UCSD-AML1 (cell line): ENCODE measurements at regions not wholly inside any gene's neighbourhood (a gene's known extent, or its start where the extent isn't known, plus 50 kb on each side); places are given as distances from the start of the nearest gene placed in this dataset.
"Not testable (repeated sequence)": the region's sequence is repeated elsewhere in the genome, so short reads cannot be mapped to it uniquely, and the experiment has no call there.

ENCODE experiments used
- DNase-seq: peaks from one replicate; lab custom pipeline; 2025; ENCODE audit not compliant: unreplicated experiment; lab: John Stamatoyannopoulos, UW

GRCh38 chr20:52098186-52098585 lies 93.4 kb downstream of the ZFP64 start:
- DNase-seq, result no peak

- no peak for DNase-seq
Observed at GRCh38 chr20:52096117-52096516, 95.5 kb downstream of the ZFP64 start.

GRCh38 chr20:52094693-52095092 lies 96.9 kb downstream of the ZFP64 start:
- DNase-seq, result no peak

DNA sequence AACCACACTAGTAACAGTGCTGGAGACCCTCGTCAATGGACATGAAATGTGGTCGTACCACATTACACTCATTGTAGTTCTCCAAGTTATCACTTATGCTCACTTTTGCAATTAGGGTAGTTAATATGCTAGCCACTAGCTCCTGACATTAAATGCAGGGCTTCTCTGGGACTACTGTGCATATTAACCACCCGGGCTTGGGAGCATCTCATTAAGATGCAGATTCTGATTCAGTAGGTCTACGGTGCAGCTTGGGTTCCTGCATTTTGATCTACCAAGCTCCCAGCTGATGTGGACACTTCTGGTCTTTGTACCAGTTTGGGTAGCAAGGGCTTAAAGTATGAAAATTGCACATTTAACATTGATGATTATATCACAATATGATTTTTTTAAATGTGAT lies 98.0 kb downstream of the ZFP64 start:
- DNase-seq, result no peak

- DNase-seq, result no peak
Observed at GRCh38 chr20:52090035-52090434, 101.5 kb downstream of the ZFP64 start.

DNA sequence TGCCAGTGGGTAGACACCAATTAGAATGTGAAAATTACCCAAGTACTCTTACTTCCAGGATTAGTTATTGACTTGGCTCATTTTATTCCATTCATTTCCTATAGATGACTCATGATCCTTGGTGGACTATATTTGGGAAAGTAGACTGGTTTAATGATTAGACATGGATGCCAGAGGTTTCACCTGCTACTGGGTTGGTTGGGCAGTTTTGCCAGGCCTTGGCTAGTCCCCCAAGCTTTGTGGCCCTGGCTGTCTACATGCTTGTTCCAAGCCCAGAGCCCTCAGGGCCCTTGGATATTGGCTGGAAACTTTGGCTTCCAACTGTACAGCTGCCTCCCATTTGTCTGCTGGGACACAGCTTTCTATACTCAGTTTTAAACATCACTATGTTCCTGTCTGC lies 104.1 kb downstream of the ZFP64 start:
- no peak for DNase-seq

DNA sequence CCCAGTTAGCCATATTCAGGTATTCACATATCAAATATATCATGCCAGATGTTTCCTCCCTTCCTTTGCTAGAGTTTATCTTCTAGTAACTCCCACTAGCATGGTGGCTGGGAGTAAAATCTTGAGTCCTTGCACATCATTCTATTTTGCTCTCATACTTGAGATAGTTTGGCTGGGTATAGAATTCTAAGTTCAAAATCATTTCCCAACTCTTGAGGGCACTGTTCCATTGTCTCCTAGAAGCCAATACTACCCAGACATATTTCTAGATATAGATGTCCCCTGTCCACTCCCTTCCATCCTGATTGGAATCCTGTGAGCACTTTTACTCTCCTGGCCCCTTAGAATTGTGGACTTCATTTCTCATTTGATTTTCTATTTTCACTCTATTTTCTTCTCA lies 104.7 kb downstream of the ZFP64 start:
- no peak for DNase-seq

DNA sequence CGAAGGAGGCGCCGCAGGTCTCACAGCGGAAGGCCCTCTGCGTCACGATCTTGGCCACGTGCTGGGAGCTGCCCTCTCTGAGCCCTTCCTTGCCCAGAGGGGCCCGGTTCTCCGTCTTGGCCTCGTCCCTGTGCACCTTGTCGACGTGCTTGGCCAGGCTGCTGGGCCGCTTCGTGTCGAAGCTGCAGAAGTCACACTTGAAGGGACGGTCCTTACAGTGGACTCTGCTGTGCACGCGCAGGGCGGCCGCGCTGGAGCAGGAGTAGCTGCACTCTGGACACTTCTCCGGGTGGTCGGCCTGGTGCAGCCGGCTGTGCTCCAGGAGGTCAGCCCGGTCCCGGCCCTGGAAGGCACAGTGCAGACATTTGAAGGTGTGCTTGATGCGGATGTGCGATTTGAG lies 106.9 kb downstream of the ZFP64 start:
- DNase-seq, result no peak

DNA sequence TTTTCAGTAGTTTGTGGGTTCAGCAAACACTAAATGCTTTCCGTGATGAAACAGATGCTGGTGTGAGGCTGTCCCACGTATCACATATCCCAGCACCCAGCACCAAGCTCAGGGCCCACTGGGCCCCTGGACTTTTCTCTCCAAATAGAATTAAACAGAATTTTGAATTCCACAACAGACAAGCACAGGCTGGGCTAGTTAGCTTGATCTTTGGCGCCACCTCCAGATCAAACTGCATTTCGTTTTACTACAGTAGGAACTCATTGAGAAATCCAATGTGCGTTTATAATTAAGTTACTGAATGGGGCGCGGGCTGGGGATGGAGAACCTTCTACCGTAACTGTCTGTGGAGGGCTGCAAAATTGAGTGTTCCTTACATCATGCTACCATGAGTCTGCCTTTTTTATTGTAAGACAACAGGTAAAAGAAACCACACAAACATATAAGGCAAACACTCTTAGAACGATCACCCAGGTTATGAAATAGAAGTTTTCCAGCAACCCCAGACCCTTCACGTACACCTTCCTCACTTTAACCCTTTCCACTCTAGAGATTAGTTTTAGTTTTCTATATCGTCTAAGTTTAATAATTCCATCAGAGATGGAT lies 107.8 kb downstream of the ZFP64 start:
- DNase-seq, result peak; percentile 39

DNA sequence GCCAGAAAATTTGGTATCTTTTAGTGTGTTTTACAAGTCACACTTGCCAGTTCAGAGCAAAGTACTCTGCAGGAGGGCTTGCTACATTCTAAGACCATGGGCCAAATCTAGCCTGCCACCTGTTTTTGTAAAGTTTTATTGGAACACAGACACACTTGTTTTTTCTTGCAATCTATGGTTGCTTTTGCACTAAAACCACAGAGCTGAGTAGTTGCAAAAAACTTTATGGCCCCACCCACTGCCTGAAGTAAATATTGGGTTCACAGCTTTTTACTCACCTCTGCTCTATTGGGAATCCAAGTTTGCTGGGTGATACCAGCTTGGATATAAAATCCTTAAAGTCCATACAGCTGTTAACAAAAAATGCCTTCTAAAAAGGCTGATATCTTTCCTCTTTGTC lies 109.0 kb downstream of the ZFP64 start:
- DNase-seq, result no peak

GRCh38 chr20:52081791-52082190 lies 109.8 kb downstream of the ZFP64 start:
- DNase-seq, result no peak

DNA sequence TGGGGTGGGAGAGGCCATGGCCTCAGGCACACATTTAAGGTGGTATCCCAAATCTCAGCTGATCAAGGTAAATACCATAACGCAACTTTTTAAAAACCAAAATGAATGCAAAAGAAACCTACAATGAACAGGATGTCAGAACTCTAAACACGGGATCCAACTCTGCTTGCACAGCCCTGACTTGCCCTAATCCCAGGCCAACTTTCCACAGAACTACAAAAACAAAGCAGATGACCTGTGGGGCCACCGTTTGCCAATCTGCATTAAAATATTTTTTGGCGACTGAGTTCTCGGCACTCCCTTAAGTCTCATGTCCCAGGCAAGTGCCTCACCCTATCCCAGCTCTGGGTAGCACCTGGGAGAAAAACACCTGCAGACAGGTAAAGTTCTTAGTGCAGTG lies 110.5 kb downstream of the ZFP64 start:
- no peak for DNase-seq

GRCh38 chr20:52078289-52078688 lies 113.3 kb downstream of the ZFP64 start:
- DNase-seq, result no peak

GRCh38 chr20:52076164-52076563 lies 115.4 kb downstream of the ZFP64 start:
- no peak for DNase-seq

DNA sequence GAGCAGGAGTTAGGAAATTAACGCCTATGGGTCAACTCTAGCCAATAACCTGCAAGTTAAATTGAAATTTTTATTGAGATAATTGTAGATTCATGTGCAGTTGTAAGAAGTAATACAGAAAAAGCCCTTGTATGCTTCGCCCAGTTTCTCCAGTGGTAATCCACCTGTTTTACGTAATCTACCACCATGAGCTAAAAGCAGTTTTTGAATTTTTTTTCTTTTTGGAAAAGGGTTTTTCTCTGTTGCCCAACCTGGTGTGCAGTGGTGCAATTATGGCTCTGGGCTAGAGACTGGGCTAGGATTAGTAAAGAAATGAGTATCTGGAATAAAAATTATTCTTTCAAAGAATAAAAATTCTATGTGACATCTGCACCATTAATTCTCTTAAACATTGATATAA lies 116.2 kb downstream of the ZFP64 start:
- no peak for DNase-seq

GRCh38 chr20:52071136-52071535 lies 120.4 kb downstream of the ZFP64 start:
- DNase-seq, result no peak

DNA sequence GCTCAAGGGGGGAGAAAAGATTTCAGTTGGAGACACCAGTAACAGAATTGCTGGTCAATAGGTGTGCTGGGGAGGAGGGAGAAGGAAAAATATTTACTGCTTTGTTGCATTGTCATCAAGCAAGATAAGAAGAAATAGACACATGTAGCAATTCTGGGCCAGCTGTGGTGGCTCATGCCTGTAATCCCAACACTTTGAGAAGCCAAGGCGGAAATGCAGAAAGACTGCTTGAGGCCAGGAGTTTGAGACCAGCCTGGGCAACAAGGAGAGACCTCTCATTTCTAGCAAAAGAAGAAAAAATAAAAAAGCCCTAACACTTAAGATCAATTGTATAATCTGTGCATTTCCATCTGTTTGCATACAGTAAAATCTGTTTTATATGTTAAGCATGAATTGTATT lies 126.6 kb downstream of the ZFP64 start:
- no peak for DNase-seq

DNA sequence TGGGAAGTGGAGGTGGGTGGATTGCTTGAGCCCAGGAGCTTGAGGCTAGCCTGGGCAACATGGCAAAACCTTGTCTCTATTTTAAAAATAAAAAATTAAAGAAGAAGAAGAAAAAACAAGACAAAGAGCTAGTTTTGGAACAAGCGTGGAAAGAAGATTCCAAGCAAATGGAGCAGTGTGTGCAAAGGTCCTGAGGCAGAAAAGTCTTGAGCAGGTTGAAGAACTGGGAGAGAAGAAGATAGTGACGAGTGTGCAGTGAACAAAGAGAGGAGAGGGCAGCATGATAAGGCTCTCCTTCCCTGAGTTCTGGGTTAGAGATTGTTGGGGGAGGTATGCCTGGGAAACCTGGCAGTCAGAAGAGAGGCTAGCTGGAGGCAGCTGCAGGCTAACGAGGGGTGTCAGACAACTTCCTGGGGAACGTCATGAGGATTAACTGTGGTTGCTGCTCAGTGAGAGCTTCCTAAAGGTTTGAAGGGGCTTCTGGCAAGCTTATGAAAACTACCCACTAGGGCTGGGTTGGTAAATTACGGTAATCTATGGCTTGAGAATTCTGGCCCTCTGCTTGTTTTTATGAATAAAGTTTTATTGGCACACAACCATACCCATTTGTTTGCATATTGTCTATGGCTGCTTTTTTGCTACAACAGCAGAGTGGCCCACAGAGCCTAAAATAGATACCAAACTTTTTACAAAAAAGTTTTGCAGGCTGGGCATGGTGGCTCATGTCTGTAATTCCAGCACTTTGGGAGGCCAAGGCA lies 128.9 kb downstream of the ZFP64 start:
- DNase-seq, result no peak

GRCh38 chr20:52060794-52061714 lies 130.5 kb downstream of the ZFP64 start:
- DNase-seq, result peak; percentile 20

DNA sequence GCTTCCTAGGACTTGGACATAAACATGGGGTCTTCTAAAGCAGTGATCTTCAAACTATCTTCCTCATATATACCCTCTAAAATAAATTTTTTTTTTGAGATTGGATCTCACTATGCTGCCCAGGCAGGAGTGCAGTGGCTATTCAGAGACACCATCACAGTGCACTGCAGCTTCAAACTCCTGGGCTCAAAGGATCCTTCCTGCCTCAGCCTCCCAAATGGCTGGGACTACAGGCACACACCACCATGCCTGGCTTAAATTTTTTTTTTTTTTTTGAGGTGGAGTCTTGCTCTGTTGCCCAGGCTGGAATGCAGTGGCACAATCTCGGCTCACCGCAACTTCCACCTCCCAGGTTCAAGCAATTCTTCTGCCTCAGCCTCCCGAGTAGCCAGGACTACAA lies 134.4 kb downstream of the ZFP64 start:
- DNase-seq, result not testable (repeated sequence)

GRCh38 chr20:52056203-52057062 lies 135.1 kb downstream of the ZFP64 start:
- DNase-seq, result no peak
